Progenitor cell of endocrine pancreas (in vitro differentiated cells): ENCODE measurements at regions not wholly inside any gene's neighbourhood (a gene's known extent, or its start where the extent isn't known, plus 50 kb on each side); places are given as distances from the start of the nearest gene placed in this dataset.

Experiments used
- DNase-seq: peaks from one replicate; pipeline ENCODE4 v3.0.0; 2021; ENCODE audit warnings: low spot score; ENCODE audit not compliant: unreplicated experiment
- H3K27ac Mint-ChIP-seq: 2 replicates; pipeline ENCODE4 v1.8.0; 2021; ENCODE audit warnings: mild to moderate bottlenecking, moderate library complexity, mixed read lengths
- H3K27me3 Mint-ChIP-seq: 2 replicates; pipeline ENCODE4 v1.8.0; 2021; ENCODE audit warnings: mixed read lengths
- H3K36me3 Mint-ChIP-seq: 2 replicates; pipeline ENCODE4 v1.8.0; 2022; ENCODE audit warnings: mixed read lengths; ENCODE audit not compliant: insufficient read depth
- H3K4me1 Mint-ChIP-seq: 2 replicates; pipeline ENCODE4 v1.8.0; 2021; ENCODE audit warnings: low read depth, mixed read lengths
- H3K4me3 Mint-ChIP-seq: 2 replicates; pipeline ENCODE4 v1.8.0; 2021; ENCODE audit warnings: low read depth, mild to moderate bottlenecking, moderate library complexity, mixed read lengths
- H3K9me3 Mint-ChIP-seq: 2 replicates; pipeline ENCODE4 v1.8.0; 2021; ENCODE audit warnings: low read depth, mixed read lengths
- TF ChIP-seq, protein P1 (sequence below): fragments of 200-600 bp; sonication (generic); IDR thresholded peaks from one replicate; pipeline ENCODE4 v1.5.0; 2021; ENCODE audit warnings: antibody characterized with exemption, mild to moderate bottlenecking; ENCODE audit not compliant: unreplicated experiment

DNA sequence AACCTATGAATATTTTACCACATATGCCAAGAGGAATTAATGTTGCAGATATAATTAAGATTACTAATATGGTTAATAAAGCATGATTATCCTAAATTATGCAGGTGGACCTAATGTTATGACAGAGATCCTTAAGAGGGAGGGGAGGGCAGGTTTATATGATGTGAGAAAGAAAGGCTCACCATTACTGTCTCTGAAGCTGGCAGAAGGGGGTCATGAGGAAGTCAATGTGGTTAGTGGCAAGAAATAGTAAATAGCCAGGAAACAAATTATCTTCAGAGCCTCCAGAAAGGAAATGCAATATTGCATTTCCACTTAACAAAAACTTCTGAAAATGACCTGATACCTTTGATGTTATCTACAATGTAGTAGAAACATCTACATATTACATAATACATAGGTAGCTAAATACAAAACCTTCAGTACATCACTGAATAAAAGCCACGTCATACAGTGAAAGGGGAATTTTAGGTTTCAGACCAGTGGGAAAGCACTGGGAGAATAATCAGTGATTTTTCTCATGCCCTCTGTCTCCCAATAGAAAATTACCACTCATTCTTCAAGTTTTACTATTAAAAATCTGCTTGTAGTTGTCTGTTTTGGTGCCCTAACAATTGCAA lies 609.2 kb downstream of the SPOCK3 start:
- DNase-seq = no peak
- Mint-ChIP-seq H3K9me3 (no peaks in the 10 kb centered on the region), H3K27me3 (no peaks in the 10 kb centered on the region), H3K27ac (no peak overlapping the region), H3K4me3 (no peak overlapping the region), H3K4me1 (no peaks in the 10 kb centered on the region), H3K36me3 (no peaks in the 10 kb centered on the region)
- TF ChIP-seq, protein P1, sequence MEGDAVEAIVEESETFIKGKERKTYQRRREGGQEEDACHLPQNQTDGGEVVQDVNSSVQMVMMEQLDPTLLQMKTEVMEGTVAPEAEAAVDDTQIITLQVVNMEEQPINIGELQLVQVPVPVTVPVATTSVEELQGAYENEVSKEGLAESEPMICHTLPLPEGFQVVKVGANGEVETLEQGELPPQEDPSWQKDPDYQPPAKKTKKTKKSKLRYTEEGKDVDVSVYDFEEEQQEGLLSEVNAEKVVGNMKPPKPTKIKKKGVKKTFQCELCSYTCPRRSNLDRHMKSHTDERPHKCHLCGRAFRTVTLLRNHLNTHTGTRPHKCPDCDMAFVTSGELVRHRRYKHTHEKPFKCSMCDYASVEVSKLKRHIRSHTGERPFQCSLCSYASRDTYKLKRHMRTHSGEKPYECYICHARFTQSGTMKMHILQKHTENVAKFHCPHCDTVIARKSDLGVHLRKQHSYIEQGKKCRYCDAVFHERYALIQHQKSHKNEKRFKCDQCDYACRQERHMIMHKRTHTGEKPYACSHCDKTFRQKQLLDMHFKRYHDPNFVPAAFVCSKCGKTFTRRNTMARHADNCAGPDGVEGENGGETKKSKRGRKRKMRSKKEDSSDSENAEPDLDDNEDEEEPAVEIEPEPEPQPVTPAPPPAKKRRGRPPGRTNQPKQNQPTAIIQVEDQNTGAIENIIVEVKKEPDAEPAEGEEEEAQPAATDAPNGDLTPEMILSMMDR = no peak

DNA sequence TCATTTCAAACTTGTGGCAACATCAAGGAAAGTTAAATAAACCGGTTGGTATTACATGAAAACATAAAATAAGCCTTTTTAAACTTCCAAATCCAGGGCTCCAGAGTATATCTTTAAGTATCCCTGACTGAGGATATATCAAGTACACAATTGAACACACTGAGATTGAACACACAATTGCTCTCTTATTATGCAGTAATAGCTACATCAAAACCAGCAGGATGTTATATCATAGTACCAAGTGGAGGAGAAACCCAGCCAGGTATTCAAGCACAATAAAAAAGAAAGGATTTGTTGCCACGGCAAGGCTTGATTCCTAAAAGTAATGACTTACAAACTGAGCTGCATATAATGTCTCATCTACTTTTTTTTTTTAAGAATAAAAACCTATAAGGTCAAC lies 605.8 kb downstream of the SPOCK3 start:
- H3K4me3 Mint-ChIP-seq = no peak overlapping the region
- DNase-seq = no peak
- H3K27me3 Mint-ChIP-seq = no peaks in the 10 kb centered on the region
- no peaks in the 10 kb centered on the region for H3K4me1 Mint-ChIP-seq
- TF ChIP-seq, protein P1 = no peak
- H3K9me3 Mint-ChIP-seq = no peaks in the 10 kb centered on the region
- no peak overlapping the region for H3K27ac Mint-ChIP-seq
- H3K36me3 Mint-ChIP-seq = no peaks in the 10 kb centered on the region

DNA sequence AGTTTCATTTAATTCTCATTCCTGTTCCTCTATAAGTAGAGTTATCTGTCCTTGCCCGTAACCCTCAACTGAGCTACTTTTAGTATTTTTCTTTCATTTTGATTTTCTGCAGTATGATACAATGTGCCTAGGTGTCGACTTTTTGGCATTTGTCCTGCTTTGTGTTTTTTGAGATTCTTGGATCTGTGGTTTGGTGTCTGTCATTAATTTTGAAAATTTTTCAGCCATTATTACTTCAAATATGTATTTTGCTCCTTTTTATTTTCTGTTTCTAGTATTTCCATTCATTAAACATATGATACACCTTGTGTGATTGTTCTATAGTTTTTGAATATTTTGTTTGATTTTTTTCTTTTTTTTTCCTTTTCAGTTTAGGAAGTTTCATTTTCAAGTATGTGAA lies 598.9 kb downstream of the SPOCK3 start:
- TF ChIP-seq, protein P1 = no peak

DNA sequence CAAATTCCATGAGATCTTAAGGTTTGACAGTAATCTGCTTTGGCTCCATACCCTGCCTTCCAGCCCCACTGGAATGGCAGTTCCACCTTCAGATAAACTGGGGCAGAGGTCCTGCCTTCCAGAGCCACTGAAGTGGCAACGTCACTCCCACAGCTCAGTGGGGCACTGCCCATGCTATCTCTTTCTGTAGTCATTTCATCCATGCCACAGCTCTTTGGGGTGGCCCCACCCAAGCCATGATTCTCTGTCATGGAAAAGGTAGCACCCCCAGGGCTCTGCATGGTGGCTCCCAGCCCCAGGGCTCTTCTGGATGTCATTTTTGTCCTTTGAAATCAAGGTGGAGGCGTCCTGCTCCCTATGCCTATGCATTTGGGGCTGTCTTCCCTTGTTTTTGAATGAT lies 596.5 kb downstream of the SPOCK3 start:
- no peaks in the 10 kb centered on the region for H3K4me1 Mint-ChIP-seq
- H3K27me3 Mint-ChIP-seq = no peaks in the 10 kb centered on the region
- no peak overlapping the region for H3K27ac Mint-ChIP-seq
- H3K36me3 Mint-ChIP-seq = no peaks in the 10 kb centered on the region
- TF ChIP-seq, protein P1 = no peak
- H3K9me3 Mint-ChIP-seq = peaks cover 4% of the 10 kb centered on the region
- no peak for DNase-seq
- no peak overlapping the region for H3K4me3 Mint-ChIP-seq

More for the DNA sequence above, 598.9 kb downstream of the SPOCK3 start:
- H3K27ac Mint-ChIP-seq = no peak overlapping the region
- H3K4me3 Mint-ChIP-seq = no peak overlapping the region
- peaks cover 4% of the 10 kb centered on the region for H3K9me3 Mint-ChIP-seq
- no peaks in the 10 kb centered on the region for H3K36me3 Mint-ChIP-seq
- DNase-seq = no peak
- H3K27me3 Mint-ChIP-seq = no peaks in the 10 kb centered on the region
- H3K4me1 Mint-ChIP-seq = no peaks in the 10 kb centered on the region

DNA sequence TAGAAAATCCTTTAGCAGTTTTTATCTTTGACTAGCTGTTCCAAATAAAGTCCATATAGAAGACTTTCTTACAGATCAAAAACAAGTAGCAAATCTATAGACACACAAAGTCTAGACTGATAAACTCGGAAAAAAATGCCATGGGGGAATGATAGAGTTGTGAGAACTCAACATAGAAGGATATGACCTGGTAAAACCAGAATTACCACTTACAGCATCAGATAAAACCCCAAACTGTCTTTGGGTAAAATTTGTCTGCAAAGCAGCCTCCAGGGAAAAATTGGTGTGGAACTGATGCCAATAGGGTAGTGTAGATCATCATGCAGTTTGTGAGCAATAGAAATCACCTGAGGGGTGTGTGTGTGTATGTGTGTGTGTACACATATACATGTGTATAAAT lies 579.1 kb downstream of the SPOCK3 start:
- peaks cover 6% of the 10 kb centered on the region for H3K4me1 Mint-ChIP-seq
- H3K36me3 Mint-ChIP-seq = no peaks in the 10 kb centered on the region
- TF ChIP-seq, protein P1 = no peak
- H3K9me3 Mint-ChIP-seq = no peaks in the 10 kb centered on the region
- H3K27me3 Mint-ChIP-seq = no peaks in the 10 kb centered on the region
- H3K4me3 Mint-ChIP-seq = no peak overlapping the region
- no peak overlapping the region for H3K27ac Mint-ChIP-seq
- no peak for DNase-seq
